A673 (cell line): ENCODE measurements at regions not wholly inside any gene's neighbourhood (a gene's known extent, or its start where the extent isn't known, plus 50 kb on each side); places are given as distances from the start of the nearest gene placed in this dataset.

Experiments
- BruUV-seq: library from RNA; stranded (reverse); fragments of 400-500 nt; replicated peaks from 2 replicates; lab custom pipeline; 2021; lab: Mats Ljungman, UMichigan
- CTCF ChIA-PET: fragments of 300-600 bp; sonication (Branson Sonifier 250); formaldehyde crosslinking; loops from one replicate; lab custom pipeline; 2022; ENCODE audit warnings: antibody characterized with exemption; lab: Charles Lee
- POLR2A ChIA-PET: fragments of 300-600 bp; sonication (Branson Sonifier 250); formaldehyde crosslinking; loops from one replicate; lab custom pipeline; 2022; ENCODE audit warnings: antibody characterized with exemption; ENCODE audit not compliant: low non-redundant PET; lab: Charles Lee
- DNase-seq: peaks from one replicate; pipeline ENCODE4 v3.0.0-alpha.2; 2015; ENCODE audit warnings: low spot score
- H3K27ac ChIP-seq: fragments of 200-600 bp; sonication (generic); 2 replicates; pipeline ENCODE4 v1.5.1; 2016; ENCODE audit warnings: mixed run types, low read depth, mild to moderate bottlenecking, mixed read lengths, antibody characterized with exemption, low read length; ENCODE audit not compliant: poor library complexity, severe bottlenecking
- H3K27me3 ChIP-seq: fragments of 200-600 bp; sonication (generic); replicated peaks from 2 replicates; pipeline ENCODE4 v1.6.1; 2017; ENCODE audit warnings: mixed run types, low read depth, mild to moderate bottlenecking, mixed read lengths, antibody characterized with exemption, low read length; ENCODE audit not compliant: insufficient read depth, poor library complexity
- H3K36me3 ChIP-seq: fragments of 200-600 bp; sonication (generic); 2 replicates; pipeline ENCODE4 v1.6.1; 2016; ENCODE audit warnings: mixed run types, mild to moderate bottlenecking, mixed read lengths, antibody characterized with exemption, low read length; ENCODE audit not compliant: insufficient read depth, poor library complexity, severe bottlenecking
- H3K4me1 ChIP-seq: fragments of 200-600 bp; sonication (generic); 2 replicates; pipeline ENCODE4 v1.6.1; 2017; ENCODE audit warnings: mixed run types, mild to moderate bottlenecking, mixed read lengths, antibody characterized with exemption, low read length; ENCODE audit not compliant: insufficient read depth, poor library complexity, severe bottlenecking
- H3K4me3 ChIP-seq: fragments of 200-600 bp; sonication (generic); 2 replicates; pipeline ENCODE4 v1.5.1; 2016; ENCODE audit warnings: low read depth, mixed run types, mild to moderate bottlenecking, mixed read lengths, low read length; ENCODE audit not compliant: poor library complexity, severe bottlenecking
- H3K9me3 ChIP-seq: fragments of 200-600 bp; sonication (generic); 2 replicates; pipeline ENCODE4 v1.6.1; 2016; ENCODE audit warnings: mixed run types, low read depth, mild to moderate bottlenecking, mixed read lengths, antibody characterized with exemption, low read length; ENCODE audit not compliant: poor library complexity, severe bottlenecking
- CTCF ChIP-seq: fragments of 300-800, 200-600 bp; sonication (generic); conservative IDR thresholded peaks from 2 replicates; pipeline ENCODE4 v1.5.1; 2017; ENCODE audit warnings: low read depth, mild to moderate bottlenecking, antibody characterized with exemption, low read length, moderate library complexity, mixed read lengths
- EZH2 ChIP-seq: fragments of 200-600 bp; sonication (generic); IDR thresholded peaks from 2 replicates; pipeline ENCODE4 v1.6.1; 2017; ENCODE audit warnings: borderline replicate concordance, low read depth, mild to moderate bottlenecking, mixed read lengths, antibody characterized with exemption, low read length; ENCODE audit not compliant: poor library complexity, severe bottlenecking
- intact Hi-C: fragments of 100-400 bp; cut with micrococcal nuclease; formaldehyde crosslinking; loops from one replicate; pipeline ENCODE4 v1.10.0; 2022; ENCODE audit not compliant: unreplicated experiment

GRCh38 chr3:168223085-168223484, 127.4 kb upstream of the GOLIM4 start:
- no peak overlapping the region for H3K4me3 ChIP-seq
- no TSS peak for BruUV-seq
- H3K36me3 ChIP-seq: no peaks in the 10 kb centered on the region
- TF ChIP-seq CTCF: no peak
- TF ChIP-seq EZH2: no peak
- DNase-seq: no peak
- intact Hi-C loops: no loop called here
- H3K27ac ChIP-seq: no peak overlapping the region
- ChIA-PET CTCF (no interaction called here), POLR2A (no interaction called here)
- H3K27me3 ChIP-seq: peaks cover 30% of the 10 kb centered on the region
- H3K4me1 ChIP-seq: no peaks in the 10 kb centered on the region
- H3K9me3 ChIP-seq: no peaks in the 10 kb centered on the region

- Histone ChIP-seq H3K27ac (no peak overlapping the region), H3K27me3 (peaks cover 38% of the 10 kb centered on the region), H3K4me1 (no peaks in the 10 kb centered on the region), H3K36me3 (no peaks in the 10 kb centered on the region), H3K4me3 (no peak overlapping the region), H3K9me3 (no peaks in the 10 kb centered on the region)
- no TSS peak for BruUV-seq
- no peak for DNase-seq
- TF ChIP-seq EZH2: no peak
- TF ChIP-seq CTCF: no peak
- intact Hi-C loops: no loop called here
- ChIA-PET CTCF (no interaction called here), POLR2A (no interaction called here)
Measured at GRCh38 chr3:168220556-168220955, 124.8 kb upstream of the GOLIM4 start.

GRCh38 chr3:168219530-168219929, 123.8 kb upstream of the GOLIM4 start:
- no peak for DNase-seq
- intact Hi-C loops: no loop called here
- no TSS peak for BruUV-seq
- no peak for TF ChIP-seq EZH2
- no peak for TF ChIP-seq CTCF
- H3K27me3 ChIP-seq: peaks cover 41% of the 10 kb centered on the region
- no peak overlapping the region for H3K27ac ChIP-seq
- CTCF ChIA-PET: no interaction called here
- no peaks in the 10 kb centered on the region for H3K4me1 ChIP-seq
- POLR2A ChIA-PET: no interaction called here
- no peak overlapping the region for H3K4me3 ChIP-seq
- no peaks in the 10 kb centered on the region for H3K9me3 ChIP-seq
- H3K36me3 ChIP-seq: no peaks in the 10 kb centered on the region
